ENCODE measurements at regions not wholly inside any gene's neighbourhood (a gene's known extent, or its start where the extent isn't known, plus 50 kb on each side); places are given as distances from the start of the nearest gene placed in this dataset.

GRCh38 chr2:120434492-120435308 is 88.8 kb downstream of the INHBB start:
- TF ChIP-seq, protein P1, sequence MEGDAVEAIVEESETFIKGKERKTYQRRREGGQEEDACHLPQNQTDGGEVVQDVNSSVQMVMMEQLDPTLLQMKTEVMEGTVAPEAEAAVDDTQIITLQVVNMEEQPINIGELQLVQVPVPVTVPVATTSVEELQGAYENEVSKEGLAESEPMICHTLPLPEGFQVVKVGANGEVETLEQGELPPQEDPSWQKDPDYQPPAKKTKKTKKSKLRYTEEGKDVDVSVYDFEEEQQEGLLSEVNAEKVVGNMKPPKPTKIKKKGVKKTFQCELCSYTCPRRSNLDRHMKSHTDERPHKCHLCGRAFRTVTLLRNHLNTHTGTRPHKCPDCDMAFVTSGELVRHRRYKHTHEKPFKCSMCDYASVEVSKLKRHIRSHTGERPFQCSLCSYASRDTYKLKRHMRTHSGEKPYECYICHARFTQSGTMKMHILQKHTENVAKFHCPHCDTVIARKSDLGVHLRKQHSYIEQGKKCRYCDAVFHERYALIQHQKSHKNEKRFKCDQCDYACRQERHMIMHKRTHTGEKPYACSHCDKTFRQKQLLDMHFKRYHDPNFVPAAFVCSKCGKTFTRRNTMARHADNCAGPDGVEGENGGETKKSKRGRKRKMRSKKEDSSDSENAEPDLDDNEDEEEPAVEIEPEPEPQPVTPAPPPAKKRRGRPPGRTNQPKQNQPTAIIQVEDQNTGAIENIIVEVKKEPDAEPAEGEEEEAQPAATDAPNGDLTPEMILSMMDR (IDR thresholded peaks at IDR 0.05; ENCODE audit: insufficient read depth, low read depth, low read length) = no peak
- TF ChIP-seq EZH2 (IDR thresholded peaks at IDR 0.05; ENCODE audit: insufficient read depth, low read length) = no peak

Data from astrocyte (in vitro differentiated cells and primary cell).